COR-L47 (cell line): ENCODE measurements at regions not wholly inside any gene's neighbourhood (a gene's known extent, or its start where the extent isn't known, plus 50 kb on each side); places are given as distances from the start of the nearest gene placed in this dataset.
"Not testable (repeated sequence)": the region's sequence is repeated elsewhere in the genome, so short reads cannot be mapped to it uniquely, and the experiment has no call there.

Experiments used
- DNase-seq: peaks from one replicate; lab custom pipeline; 2025; lab: John Stamatoyannopoulos, UW

DNA sequence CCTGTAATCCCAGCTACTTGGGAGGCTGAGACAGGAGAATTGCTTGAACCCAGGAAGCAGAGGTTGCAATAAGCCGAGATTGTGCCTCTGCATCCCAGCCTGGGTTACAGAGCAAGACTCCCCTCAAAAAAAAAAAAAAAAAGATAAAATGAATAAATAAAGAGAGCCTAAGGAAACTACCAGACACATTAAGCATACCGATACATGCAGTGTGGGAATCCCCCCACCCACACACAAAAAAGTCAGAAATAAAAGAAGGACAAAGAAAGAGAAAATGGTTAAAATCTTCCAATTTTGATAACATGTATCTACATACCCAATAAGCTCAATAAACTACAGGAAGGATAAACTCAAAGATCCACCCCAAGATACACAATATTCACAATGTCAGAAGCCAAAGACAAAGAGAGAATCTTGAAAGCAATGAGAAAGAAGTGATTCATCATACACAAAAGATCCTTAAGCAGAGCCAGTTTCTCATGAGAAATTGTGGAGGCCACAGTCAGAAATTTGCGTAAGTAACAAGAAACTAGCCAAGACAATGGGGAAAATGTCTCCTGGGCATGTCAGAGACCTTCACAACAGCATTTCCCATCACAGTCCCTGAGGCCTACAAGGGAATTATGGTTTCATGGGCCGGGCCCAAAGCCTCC is 1197.0 kb downstream of the AMY1C start:
- no peak for DNase-seq

DNA sequence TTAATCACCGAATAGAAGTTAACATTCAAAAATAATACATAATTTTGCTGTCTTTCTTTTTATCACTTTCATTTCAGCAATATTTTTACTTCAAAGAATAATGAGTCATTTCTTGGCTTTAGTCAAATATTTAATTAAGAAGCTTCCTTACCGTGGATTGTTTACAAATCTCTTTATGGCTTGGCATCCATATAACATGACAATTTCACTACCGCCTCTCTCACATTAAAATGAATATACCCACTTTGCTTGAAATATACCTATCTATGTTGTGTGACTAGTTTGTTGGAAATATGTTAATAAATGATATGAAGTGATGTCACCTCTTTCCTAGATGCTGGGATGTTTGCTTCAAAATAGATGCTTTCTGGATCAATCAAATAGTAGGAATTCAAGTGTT is 1203.9 kb downstream of the AMY1C start:
- DNase-seq, result no peak

DNA sequence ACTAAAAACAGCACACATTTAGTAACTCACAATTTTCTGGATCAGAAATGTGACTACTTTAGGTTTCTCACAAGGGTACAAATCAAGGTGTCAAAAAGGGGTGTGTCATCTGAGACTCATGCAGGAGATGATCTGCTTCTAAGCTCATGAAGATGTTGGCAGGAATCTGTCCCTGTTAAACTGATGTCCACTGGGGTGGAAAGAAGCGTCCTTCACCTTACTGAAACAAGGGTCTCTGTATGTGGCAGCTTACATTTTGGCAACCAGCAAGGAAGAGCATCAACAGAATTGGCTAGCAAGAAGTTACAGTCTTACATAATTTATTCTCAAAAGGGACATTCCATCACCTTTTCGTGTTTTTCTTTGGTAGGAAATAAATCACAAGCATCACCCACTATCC is 1223.8 kb downstream of the AMY1C start:
- no peak for DNase-seq

DNA sequence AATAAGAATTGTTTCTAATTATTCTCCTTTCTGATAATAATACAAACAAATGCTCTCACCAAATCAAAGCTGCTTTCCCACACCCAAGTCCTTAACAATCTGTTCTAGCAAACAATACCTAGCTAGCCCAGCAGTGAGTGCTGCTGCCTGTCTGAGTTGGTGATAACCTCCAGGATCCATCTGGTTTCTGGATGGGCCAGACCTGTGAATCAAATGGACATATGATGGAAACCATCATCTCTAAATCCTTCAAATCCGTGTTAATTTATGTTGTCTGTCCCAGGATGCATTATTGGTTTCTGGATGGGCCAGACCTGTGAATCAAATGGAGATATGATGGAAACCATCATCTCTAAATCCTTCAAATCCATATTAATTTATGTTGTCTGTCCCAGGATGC is 1230.0 kb downstream of the AMY1C start:
- no peak for DNase-seq

DNA sequence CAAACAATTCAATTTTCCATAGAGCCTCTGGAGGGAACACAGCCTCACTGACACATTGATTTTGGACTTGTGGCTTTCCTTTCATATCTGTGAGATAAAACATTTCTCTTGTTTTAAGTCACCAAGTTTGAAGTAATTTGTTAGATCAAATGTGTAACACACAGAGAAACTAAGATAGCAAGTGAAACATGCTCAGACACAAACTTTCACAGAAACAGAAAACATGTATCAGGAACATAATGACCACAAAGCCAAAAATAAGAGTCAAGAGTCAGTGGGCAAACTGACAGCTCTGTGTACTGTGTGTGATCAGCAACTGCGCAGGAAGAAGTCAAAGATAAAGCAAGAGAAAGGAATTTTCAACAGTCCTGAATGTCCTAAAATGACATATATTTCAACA is 1237.5 kb downstream of the AMY1C start:
- DNase-seq, result no peak

DNA sequence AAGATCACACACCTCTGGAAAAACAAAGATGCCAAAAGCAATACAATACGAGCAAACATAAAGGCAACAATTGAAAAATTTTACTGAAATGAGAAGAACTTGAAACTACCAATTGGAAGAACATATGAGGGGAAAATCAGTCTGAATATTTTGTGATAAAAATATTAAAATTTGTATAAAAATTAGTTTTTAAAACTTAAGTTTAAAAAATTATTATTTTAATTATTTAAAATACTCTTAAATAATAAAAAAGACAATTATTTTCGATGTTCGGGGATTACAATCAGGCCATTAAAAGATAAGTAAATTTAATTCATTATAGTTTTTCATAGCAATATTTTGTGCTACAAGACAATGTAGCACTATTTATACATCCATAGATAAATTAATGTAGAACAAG is 1239.3 kb downstream of the AMY1C start:
- DNase-seq, result no peak

DNA sequence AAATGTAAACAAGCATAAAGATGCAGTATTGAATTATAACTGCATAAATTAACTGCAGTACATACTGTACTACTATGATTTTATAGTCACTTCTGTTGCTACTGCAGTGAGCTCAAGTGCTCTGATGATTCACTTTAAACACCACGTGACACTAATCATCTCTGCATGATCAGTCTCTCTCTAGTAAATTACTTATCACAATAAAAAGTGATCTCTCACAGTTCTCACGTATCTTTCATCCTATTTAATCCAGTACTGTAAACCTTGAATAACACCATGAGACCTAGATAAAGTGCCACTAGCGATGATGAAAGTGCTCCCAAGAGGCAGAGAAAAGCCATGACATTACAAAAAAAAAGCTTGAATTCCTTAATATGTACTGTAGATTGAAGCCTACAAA is 1242.0 kb downstream of the AMY1C start:
- no peak for DNase-seq

DNA sequence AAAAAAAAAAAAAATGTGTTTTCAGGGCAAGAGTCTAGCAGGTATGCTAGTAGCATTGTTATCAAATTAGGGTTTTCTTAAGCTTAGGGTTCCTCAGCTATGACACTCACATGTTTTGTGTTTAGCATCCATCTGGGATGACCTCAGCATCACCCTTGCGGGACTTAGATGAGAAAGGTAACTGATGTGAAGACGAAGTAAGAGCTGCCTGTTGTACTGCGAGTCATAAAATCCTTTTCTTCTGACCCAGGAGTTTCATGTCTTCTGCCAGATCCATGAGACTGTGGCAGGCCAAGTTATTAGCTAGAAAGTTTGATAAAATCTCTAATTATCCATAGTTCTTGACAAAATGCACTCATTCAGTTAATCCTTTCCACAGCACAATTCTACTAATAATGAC is 1251.1 kb downstream of the AMY1C start:
- no peak for DNase-seq

DNA sequence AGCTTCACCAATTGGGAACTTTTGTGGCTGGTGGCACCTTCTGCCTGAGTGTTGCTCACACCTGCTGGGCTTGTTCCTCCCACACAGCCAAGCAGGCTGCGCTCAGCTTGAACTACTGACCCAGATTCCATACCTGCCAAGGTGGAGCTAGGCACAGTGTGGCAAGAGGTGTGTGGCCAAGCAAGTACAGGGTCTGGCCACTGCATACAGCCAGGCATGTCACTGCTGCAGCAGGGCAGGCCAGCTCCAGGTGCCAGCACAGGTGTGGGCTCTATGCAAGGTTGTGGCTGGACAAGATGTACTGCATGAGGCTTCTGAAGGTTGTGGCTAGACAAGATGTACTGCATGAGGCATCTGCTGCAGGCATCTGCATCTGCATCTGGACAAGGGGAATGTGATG is 1254.8 kb downstream of the AMY1C start:
- no peak for DNase-seq

DNA sequence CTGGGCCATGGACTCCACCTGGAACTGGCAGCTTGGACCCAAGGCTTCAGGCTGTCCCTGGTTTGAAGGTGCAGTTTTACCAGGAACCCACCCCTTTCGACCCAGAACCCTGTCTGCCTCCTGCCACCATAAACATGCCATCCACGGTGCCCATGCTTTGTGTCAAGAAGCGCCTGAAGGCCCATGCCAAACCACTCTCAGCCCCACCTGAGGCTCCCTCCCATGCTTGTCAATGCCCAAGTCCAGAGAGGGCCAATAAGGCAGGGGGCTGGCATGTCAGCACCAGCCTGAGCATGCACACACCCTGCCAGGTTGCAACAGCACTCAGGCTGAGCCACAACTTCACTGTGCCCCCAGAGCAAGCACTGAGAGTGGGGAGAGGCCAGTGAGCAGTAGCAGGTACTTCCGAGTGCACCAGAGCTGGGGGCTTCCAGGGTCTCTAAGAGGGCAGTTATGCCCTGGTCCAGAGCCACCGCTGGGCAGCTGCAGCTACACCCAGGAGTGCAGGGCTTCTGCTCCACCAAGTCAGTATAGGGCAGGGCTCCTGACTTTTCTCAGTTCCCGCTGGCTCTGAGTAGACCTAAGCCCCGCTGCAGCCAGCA is 1256.0 kb downstream of the AMY1C start:
- no peak for DNase-seq

DNA sequence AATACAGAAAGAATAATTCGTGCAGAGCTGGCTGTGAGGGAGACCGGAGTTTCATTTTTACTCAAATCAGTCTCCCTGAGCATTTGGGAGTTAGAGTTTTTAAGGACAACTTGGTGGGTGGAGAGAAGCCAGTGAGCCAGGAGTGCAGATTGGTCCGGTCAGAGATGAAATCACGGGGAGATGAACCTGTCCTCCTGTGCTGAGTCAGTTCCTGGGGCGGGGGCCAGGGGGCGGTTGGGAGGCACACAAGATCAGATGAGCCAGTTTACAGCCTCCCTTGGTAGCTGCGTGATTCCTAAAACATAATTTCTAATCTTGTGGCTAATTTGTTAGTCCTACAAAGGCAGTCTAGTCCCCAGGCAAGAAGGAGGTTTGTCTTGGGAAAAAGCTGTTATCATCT is 1267.9 kb downstream of the AMY1C start:
- no peak for DNase-seq

DNA sequence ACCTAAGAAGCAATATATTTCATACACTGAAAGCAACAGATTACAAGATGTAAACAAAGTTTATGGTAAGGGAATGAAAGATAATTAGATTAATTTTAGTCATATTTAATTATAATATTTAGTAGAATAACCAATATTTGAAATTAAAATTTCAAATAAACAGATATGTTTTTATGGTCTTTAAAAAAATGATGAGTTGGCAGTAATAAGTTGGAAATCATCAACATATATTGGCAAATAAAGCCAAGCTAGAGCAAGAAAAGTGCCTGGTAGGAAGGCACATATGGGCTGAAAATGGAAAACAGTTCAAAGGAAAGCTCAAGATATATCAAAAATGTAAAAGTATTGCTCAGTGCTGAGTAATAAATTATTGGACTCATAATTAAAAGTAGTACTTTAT is 1274.0 kb downstream of the AMY1C start:
- DNase-seq, result no peak

DNA sequence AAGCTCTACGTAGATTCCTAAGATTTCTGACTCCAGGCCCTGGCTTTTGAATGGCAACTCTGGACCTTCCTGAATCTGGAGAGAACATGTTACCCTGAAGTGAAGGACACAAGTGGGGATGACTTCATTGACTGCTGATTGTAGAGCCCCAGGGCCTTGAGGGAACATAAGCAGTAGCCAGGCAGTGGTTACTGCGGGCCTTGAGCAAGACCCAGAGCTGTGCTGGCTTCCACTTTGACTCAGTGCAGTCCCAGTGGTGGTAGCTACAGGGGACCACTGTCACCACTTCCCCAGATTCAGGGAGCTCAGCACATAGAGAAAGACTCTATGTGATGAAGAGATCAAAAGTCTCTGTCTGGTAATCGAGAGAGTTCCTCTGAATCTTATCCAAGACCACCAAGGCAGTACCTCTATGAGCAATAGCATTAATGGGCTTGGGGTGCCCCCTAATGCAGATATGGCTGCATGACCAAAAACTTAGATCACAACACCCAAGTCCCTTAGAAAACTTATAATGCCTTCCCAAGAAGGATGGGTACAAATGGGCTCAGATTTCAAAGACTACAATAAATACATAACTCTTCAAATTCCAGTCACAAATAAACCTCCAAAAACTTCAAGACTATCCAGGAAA is 1278.3 kb downstream of the AMY1C start:
- peak; percentile 1 for DNase-seq

DNA sequence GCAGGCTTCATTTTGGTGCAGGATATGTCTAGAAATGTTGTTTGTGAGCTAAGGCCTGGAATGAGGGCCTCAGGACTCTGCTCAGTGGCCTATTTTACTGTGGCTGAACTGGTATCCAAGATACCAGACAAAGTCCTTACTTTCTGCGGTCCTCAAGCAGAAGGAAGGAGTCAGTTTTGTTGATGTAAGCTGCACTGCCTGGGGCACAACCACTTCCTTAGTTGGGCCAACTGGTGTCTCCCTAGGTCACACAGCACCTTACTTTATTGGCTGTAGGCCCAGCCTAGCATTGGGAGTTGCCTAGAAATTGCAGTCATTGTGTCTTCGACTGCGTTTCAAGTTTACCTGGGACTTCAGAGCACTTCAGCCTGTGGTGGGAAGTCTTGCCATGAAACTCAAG is 1322.7 kb downstream of the AMY1C start:
- DNase-seq, result no peak

DNA sequence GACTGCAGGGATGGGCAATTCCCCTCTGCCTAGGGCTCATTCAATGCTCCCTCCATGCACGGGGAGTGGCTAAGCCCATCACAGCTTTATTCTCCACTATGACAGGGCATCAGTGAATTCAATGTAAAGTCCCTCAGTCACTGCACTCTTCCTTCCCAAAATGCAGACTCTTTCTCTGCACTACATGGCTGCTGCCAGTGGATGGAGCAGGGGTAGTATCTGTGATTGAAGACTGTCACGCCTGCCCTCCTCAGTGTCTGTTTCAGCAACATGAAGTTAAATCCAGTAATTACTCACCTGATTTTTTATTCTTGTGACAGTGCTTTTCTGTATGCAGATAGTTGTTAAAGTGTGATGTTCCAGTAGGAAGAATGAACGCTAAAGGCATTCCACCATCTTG is 1323.2 kb downstream of the AMY1C start:
- DNase-seq, result no peak

DNA sequence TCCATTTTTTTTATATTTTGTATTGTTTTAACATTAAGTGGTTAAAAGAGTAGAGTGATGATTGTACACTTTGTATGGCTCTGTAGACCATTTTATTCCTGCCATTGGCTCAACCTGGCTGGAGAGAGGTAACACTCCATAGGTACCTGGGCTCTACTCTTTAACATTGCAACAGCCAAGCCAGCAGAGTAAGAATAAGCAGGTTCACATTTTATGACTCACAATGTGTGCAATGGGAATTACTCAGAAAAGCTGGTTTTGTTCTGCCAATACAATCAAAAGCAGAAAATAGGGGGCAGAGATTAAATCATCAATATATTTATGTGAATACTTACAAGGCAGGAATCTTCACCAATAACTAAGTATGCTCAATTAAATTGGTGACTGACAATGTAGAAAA is 1324.0 kb downstream of the AMY1C start:
- DNase-seq, result no peak

DNA sequence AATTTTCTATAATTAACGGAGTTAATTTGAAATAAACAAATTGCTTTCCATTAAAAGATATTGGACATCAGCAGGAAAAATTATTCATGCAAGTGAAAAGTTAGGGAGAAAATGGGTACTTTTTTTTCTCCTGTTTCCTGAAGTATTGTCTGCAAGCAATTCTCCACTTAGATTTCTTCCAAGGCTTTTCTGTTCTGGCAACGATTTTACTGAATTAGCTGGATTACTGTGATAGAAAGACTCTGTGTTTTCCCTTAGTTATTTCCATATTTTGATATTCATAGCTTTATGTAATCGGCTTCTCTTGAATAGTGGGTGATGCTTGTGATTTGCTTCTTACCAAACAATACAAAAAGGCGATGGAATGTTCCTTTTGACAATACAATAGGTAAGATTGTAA is 1333.9 kb downstream of the AMY1C start:
- DNase-seq, result no peak

DNA sequence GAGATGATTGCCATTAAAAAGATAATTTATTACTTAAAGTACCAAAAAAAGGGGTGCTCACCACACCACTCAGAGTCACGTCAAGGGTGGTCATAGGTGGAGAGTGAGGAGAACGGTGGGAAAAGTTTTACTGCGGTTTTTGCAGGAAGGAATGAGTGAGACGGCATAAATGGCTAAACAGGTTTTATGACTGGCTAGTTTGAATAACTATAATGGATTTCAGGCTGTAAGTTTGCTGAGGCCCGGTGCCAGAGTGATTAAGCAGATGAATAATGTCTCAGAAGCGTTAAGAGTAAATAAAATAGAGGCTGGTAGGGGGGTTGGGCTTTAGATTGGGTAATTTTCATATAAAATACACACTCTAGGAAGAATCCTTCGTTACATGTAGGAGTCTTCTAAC is 1337.8 kb downstream of the AMY1C start:
- DNase-seq, result no peak

DNA sequence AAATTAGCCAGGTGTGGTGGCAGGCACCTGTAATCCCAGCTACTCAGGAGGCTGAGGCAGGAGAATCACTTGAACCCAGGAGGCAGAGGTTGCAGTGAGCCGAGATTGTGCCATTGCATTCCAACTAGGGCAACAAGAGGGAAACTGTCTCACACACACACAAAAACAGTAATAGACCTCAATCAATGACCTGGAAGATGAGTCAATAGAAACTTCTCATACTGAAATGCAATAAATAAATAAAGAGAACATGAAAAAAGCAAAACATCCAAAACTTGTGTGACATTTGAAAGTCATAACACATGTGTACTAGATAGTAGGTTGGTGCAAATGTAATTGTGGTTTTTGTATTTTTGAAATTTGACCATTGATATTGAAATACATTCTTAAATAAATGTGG is 1338.5 kb downstream of the AMY1C start:
- no peak for DNase-seq

DNA sequence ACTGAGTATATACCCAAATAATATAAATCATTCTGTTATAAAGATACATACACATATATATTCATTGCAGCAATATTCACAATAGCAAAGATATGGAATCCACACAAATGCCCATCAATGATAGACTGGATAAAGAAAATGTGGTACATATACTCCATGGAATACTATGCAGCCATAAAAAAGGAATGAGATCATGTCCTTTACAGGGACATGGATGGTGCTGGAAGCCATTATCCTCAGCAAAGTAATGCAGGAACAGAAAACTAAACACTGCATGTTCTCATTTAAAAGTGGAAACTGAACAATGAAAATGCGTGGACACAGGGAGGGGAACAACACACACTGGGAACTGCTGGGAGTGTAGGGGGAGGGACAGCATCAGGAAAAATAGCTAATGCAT is 1344.2 kb downstream of the AMY1C start:
- not testable (repeated sequence) for DNase-seq

DNA sequence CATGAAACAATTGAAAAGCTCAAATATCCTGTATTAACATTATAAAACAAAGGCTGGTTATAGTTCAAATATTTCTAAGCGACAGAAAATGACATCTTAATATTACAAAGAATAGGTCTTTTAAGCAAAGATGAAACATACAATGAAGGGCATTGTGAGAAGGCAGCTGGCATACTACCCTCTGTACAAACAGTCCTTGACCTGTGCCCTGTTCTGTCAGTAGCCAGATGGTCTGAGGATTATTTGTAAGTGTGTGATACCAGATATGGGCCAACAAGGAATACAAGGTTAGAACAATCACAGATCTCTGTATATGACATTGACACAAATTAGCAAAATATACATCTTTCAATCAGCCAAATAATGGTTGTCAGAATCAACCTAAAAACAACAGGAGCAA is 1350.4 kb downstream of the AMY1C start:
- DNase-seq, result peak; percentile 26

DNA sequence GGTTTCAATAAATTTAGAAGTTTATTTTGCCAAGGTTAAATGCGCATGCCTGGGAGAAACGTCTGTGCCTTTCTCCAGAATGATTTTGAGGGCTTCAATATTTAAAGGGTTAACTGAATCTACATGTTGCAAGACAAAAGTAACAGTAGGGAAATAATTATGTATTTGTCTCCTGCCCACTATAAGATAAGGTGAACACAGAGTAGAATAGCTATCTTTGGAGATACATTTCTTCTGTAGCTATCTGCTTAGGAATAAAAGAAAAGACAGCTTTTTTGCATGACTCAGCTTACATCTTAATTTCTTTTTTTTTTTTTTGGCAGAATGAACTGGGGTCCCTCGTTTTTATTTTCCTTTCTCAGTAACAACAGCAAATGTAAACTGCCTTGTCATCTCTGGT is 1351.6 kb downstream of the AMY1C start:
- no peak for DNase-seq

DNA sequence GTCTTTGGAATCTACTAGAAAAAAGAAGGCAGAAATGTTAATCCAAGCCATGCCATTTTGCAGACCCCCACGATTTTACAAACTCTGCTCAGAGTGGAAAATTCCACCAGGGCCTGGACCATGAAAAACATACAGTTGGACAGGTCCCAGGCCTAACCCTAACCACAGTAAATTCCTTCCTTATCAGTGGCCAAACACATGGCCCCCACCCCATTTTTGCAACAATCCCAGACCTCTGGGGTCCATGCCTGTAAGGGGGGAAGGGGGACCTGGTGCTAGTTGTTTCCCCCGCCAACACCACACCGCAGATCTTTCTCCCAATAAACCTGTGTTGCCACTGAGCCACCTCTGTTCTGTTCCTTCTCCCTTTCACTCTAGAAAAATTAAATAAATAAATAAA is 1352.7 kb downstream of the AMY1C start:
- no peak for DNase-seq

DNA sequence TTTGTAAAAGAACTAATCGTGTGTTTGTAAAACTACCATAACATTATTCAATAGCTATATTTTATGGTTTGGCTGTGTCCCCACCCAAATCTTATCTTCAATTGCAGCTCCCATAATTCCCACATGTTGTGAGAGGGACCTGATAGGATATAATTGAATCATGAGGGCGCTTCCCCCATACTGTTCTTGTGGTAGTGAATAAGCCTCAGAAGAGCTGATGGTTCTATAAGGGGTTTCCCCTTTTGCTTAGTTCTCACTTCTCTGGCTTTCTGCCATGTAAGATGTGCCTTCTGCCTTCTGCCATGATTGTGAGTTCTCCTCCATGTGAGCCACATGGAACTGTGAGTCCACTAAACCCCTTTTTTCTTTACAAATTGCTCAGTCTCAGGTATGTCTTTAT is 1372.3 kb downstream of the AMY1C start:
- DNase-seq, result no peak
